Suprapubic skin (tissue), 4 donors: ENCODE measurements at regions not wholly inside any gene's neighbourhood (a gene's known extent, or its start where the extent isn't known, plus 50 kb on each side); places are given as distances from the start of the nearest gene placed in this dataset.

Experiments used
- DNase-seq, 2 donors: peaks; one replicate each; pipeline ENCODE4 v3.0.0-alpha.2; 2019; ENCODE audit warnings: low spot score in 2 of 2
- H3K27ac ChIP-seq: fragments of 200-600 bp; sonication (generic); one replicate; pipeline ENCODE4 v1.5.1; 2019
- H3K27me3 ChIP-seq: fragments of 200-600 bp; sonication (generic); one replicate; pipeline ENCODE4 v1.5.1; 2019
- H3K36me3 ChIP-seq: fragments of 200-600 bp; sonication (generic); one replicate; pipeline ENCODE4 v1.5.1; 2019
- H3K4me1 ChIP-seq: fragments of 200-600 bp; sonication (generic); one replicate; pipeline ENCODE4 v1.5.1; 2019
- H3K4me3 ChIP-seq: fragments of 200-600 bp; sonication (generic); one replicate; pipeline ENCODE4 v1.5.1; 2019; ENCODE audit warnings: mild to moderate bottlenecking
- H3K9me3 ChIP-seq: fragments of 200-600 bp; sonication (generic); one replicate; pipeline ENCODE4 v1.5.1; 2019
- CTCF ChIP-seq, 2 donors: fragments of 200-600 bp in 1 of 2; fragments of 450-650 bp in 1 of 2; sonication (generic) in 1 of 2; IDR thresholded peaks; one replicate each; pipeline ENCODE4 v1.5.1; 2016 to 2019; ENCODE audit warnings: antibody characterized with exemption in 2 of 2, mild to moderate bottlenecking in 1 of 2, moderate library complexity in 1 of 2
- EP300 ChIP-seq: sonication (generic); formaldehyde crosslinking; IDR thresholded peaks from one replicate; pipeline ENCODE4 v1.6.1; 2017; ENCODE audit warnings: antibody characterized with exemption
- POLR2A ChIP-seq, 2 donors: fragments of 450-650 bp; IDR thresholded peaks; one replicate each; pipeline ENCODE4 v1.6.1; 2017; ENCODE audit warnings: antibody characterized with exemption in 2 of 2, mild to moderate bottlenecking in 2 of 2, moderate library complexity in 2 of 2
- POLR2AphosphoS5 ChIP-seq, 3 donors: sonication (generic); formaldehyde crosslinking; IDR thresholded peaks; one replicate each; pipeline ENCODE4 v1.6.1; 2017; ENCODE audit warnings: antibody characterized with exemption in 3 of 3
- WGBS: methylation state at CpG from one replicate; pipeline ENCODE4 v1.1.5; 2018; 5-methylcytosine and 5-hydroxymethylcytosine counted together

- Histone ChIP-seq H3K4me1 (peaks cover 2% of the 10 kb centered on the region), H3K4me3 (no peak overlapping the region), H3K9me3 (no peaks in the 10 kb centered on the region), H3K36me3 (no peaks in the 10 kb centered on the region), H3K27me3 (peaks cover 18% of the 10 kb centered on the region), H3K27ac (no peak overlapping the region)
- no peak for TF ChIP-seq CTCF (IDR thresholded peaks at IDR 0.05)
- no peak for TF ChIP-seq EP300
- TF ChIP-seq POLR2A (IDR thresholded peaks at IDR 0.05) = no peak
- DNase-seq = peak in 1 of 2 donors; percentile 32
- 87% methylated on average over 11 of the region's 11 CpGs for WGBS
These were observed 511.7 kb downstream of the TBC1D22A start for GRCh38 chr22:47274196-47274595.

- no peak overlapping the region for H3K4me3 ChIP-seq
- H3K36me3 ChIP-seq = no peaks in the 10 kb centered on the region
- DNase-seq = peak; percentile 28 to 67
- no peak overlapping the region for H3K27ac ChIP-seq
- WGBS = 86% methylated on average over 14 of the region's 14 CpGs
- TF ChIP-seq EP300 (no peak), CTCF (IDR thresholded peaks at IDR 0.05) (no peak), POLR2AphosphoS5 (IDR thresholded peaks at IDR 0.05) (no peak), POLR2A (IDR thresholded peaks at IDR 0.05) (no peak)
- no peaks in the 10 kb centered on the region for H3K9me3 ChIP-seq
- peaks cover 3% of the 10 kb centered on the region for H3K27me3 ChIP-seq
- H3K4me1 ChIP-seq = no peaks in the 10 kb centered on the region
These were observed 508.1 kb downstream of the TBC1D22A start for GRCh38 chr22:47270463-47271135.

- Histone ChIP-seq H3K9me3 (no peaks in the 10 kb centered on the region), H3K36me3 (no peaks in the 10 kb centered on the region), H3K27ac (no peak overlapping the region), H3K4me1 (no peaks in the 10 kb centered on the region), H3K27me3 (peaks cover 3% of the 10 kb centered on the region), H3K4me3 (no peak overlapping the region)
- peak; percentile 27 to 40 for DNase-seq
- TF ChIP-seq CTCF (IDR thresholded peaks at IDR 0.05) = no peak
- no peak for TF ChIP-seq POLR2A (IDR thresholded peaks at IDR 0.05)
- no peak for TF ChIP-seq EP300
- no peak for TF ChIP-seq POLR2AphosphoS5 (IDR thresholded peaks at IDR 0.05)
- WGBS = 92% methylated on average over 6 of the region's 6 CpGs
These were observed 507.2 kb downstream of the TBC1D22A start for GRCh38 chr22:47269516-47270088.

- no peak for DNase-seq
- Histone ChIP-seq H3K4me1 (no peaks in the 10 kb centered on the region), H3K27me3 (peaks cover 3% of the 10 kb centered on the region), H3K36me3 (no peaks in the 10 kb centered on the region), H3K4me3 (no peak overlapping the region), H3K9me3 (no peaks in the 10 kb centered on the region), H3K27ac (no peak overlapping the region)
- no peak for TF ChIP-seq EP300
- TF ChIP-seq POLR2A (IDR thresholded peaks at IDR 0.05) = no peak
- TF ChIP-seq CTCF (IDR thresholded peaks at IDR 0.05) = no peak
- no peak for TF ChIP-seq POLR2AphosphoS5 (IDR thresholded peaks at IDR 0.05)
- 80% methylated on average over 6 of the region's 9 CpGs for WGBS
These were observed 505.2 kb downstream of the TBC1D22A start for GRCh38 chr22:47267513-47268282.

- H3K9me3 ChIP-seq = no peaks in the 10 kb centered on the region
- H3K27ac ChIP-seq = no peak overlapping the region
- no peaks in the 10 kb centered on the region for H3K4me1 ChIP-seq
- 93% methylated on average over 4 of the region's 4 CpGs for WGBS
- TF ChIP-seq POLR2AphosphoS5 (IDR thresholded peaks at IDR 0.05) (no peak), CTCF (IDR thresholded peaks at IDR 0.05) (no peak), POLR2A (IDR thresholded peaks at IDR 0.05) (no peak), EP300 (no peak)
- peaks cover 3% of the 10 kb centered on the region for H3K27me3 ChIP-seq
- no peaks in the 10 kb centered on the region for H3K36me3 ChIP-seq
- no peak for DNase-seq
- no peak overlapping the region for H3K4me3 ChIP-seq
These were observed 503.9 kb downstream of the TBC1D22A start for GRCh38 chr22:47266329-47266728.
